Breast epithelium (tissue), 4 donors: ENCODE measurements at regions not wholly inside any gene's neighbourhood (a gene's known extent, or its start where the extent isn't known, plus 50 kb on each side); places are given as distances from the start of the nearest gene placed in this dataset.

Source experiments
- DNase-seq, 2 donors: peaks; one replicate each; pipeline ENCODE4 v3.0.0-alpha.2; 2019; ENCODE audit warnings: low spot score in 2 of 2
- H3K27ac ChIP-seq, 2 donors: fragments of 200-600 bp; sonication (generic) in 1 of 2; one replicate each; pipeline ENCODE4 v1.5.1; 2016 to 2019; ENCODE audit warnings: mild to moderate bottlenecking in 1 of 2
- H3K27me3 ChIP-seq, 2 donors: fragments of 200-600 bp; sonication (generic) in 1 of 2; one replicate each; pipeline versions ENCODE4 v1.5.1 to v1.6.0; 2017 to 2019; ENCODE audit warnings: control low read depth in 1 of 2, mild to moderate bottlenecking in 1 of 2
- H3K36me3 ChIP-seq: fragments of 200-600 bp; one replicate; pipeline ENCODE4 v1.5.1; 2019
- H3K4me1 ChIP-seq, 2 donors: fragments of 200-600 bp; sonication (generic); one replicate each; pipeline ENCODE4 v1.5.1; 2016 to 2019; ENCODE audit warnings: control low read depth in 1 of 2
- H3K4me3 ChIP-seq, 3 donors: fragments of 200-600 bp; sonication (generic); 1 replicate in 2 of 3; 2 replicates in 1 of 3; pipeline ENCODE4 v1.5.1; 2016 to 2019; ENCODE audit warnings: mild to moderate bottlenecking in 3 of 3, moderate library complexity in 2 of 3
- H3K9me3 ChIP-seq, 2 donors: fragments of 200-600 bp; sonication (generic) in 1 of 2; one replicate each; pipeline ENCODE4 v1.5.1; 2016 to 2019; ENCODE audit warnings: control low read depth in 1 of 2
- CTCF ChIP-seq, 3 donors: fragments of 450-650 bp; IDR thresholded peaks; one replicate each; pipeline ENCODE4 v1.5.1; 2016 to 2017; ENCODE audit warnings: antibody characterized with exemption in 3 of 3, mild to moderate bottlenecking in 3 of 3, moderate library complexity in 3 of 3
- POLR2A ChIP-seq: fragments of 450-650 bp; IDR thresholded peaks from one replicate; pipeline ENCODE4 v1.6.1; 2016; ENCODE audit warnings: antibody characterized with exemption, mild to moderate bottlenecking, moderate library complexity
- POLR2AphosphoS5 ChIP-seq, 3 donors: sonication (generic); formaldehyde crosslinking; IDR thresholded peaks; one replicate each; pipeline ENCODE4 v1.6.1; 2017; ENCODE audit warnings: antibody characterized with exemption in 3 of 3
- intact Hi-C: fragments of 100-400 bp; cut with DNase I; formaldehyde crosslinking; loops from one replicate; pipeline ENCODE4 v1.15.1; 2023; ENCODE audit warnings: low total_unique reads

GRCh38 chr11:128219731-128220120, 367.6 kb downstream of the ETS1 start:
- intact Hi-C loops = no loop called here
- Histone ChIP-seq H3K4me1 (no peaks in the 10 kb centered on the region), H3K4me3 (no peak overlapping the region), H3K9me3 (no peaks in the 10 kb centered on the region), H3K27ac (no peak overlapping the region), H3K36me3 (no peaks in the 10 kb centered on the region), H3K27me3 (no peaks in the 10 kb centered on the region)
- DNase-seq = no peak
- TF ChIP-seq POLR2A = no peak
- TF ChIP-seq POLR2AphosphoS5 (IDR thresholded peaks at IDR 0.05) = no peak
- TF ChIP-seq CTCF (IDR thresholded peaks at IDR 0.05) = no peak

- no peak overlapping the region for H3K4me3 ChIP-seq
- DNase-seq = no peak
- H3K9me3 ChIP-seq = no peaks in the 10 kb centered on the region
- no peaks in the 10 kb centered on the region for H3K27me3 ChIP-seq
- H3K27ac ChIP-seq = no peak overlapping the region
- no peaks in the 10 kb centered on the region for H3K4me1 ChIP-seq
- intact Hi-C loops = no loop called here
- no peak for TF ChIP-seq CTCF (IDR thresholded peaks at IDR 0.05)
- no peak for TF ChIP-seq POLR2A
- no peaks in the 10 kb centered on the region for H3K36me3 ChIP-seq
Measured at GRCh38 chr11:128216198-128216597, 371.2 kb downstream of the ETS1 start.

- Histone ChIP-seq H3K4me3 (no peak overlapping the region), H3K4me1 (no peaks in the 10 kb centered on the region), H3K27ac (no peak overlapping the region), H3K9me3 (no peaks in the 10 kb centered on the region), H3K27me3 (no peaks in the 10 kb centered on the region), H3K36me3 (no peaks in the 10 kb centered on the region)
- intact Hi-C loops = no loop called here
- DNase-seq = no peak
- TF ChIP-seq POLR2AphosphoS5 (IDR thresholded peaks at IDR 0.05) = no peak
- TF ChIP-seq POLR2A = no peak
- TF ChIP-seq CTCF (IDR thresholded peaks at IDR 0.05) = no peak
Measured at GRCh38 chr11:128215238-128215882, 372.0 kb downstream of the ETS1 start.

- TF ChIP-seq CTCF (IDR thresholded peaks at IDR 0.05) (no peak), POLR2A (no peak), POLR2AphosphoS5 (IDR thresholded peaks at IDR 0.05) (no peak)
- Histone ChIP-seq H3K4me3 (no peak overlapping the region), H3K9me3 (no peaks in the 10 kb centered on the region), H3K4me1 (no peaks in the 10 kb centered on the region), H3K27me3 (no peaks in the 10 kb centered on the region), H3K27ac (no peak overlapping the region), H3K36me3 (no peaks in the 10 kb centered on the region)
- DNase-seq = no peak
- intact Hi-C loops = no loop called here
Measured at GRCh38 chr11:128214263-128214662, 373.1 kb downstream of the ETS1 start.

- no peaks in the 10 kb centered on the region for H3K9me3 ChIP-seq
- TF ChIP-seq POLR2AphosphoS5 (IDR thresholded peaks at IDR 0.05) = no peak
- TF ChIP-seq CTCF (IDR thresholded peaks at IDR 0.05) = no peak
- TF ChIP-seq POLR2A = no peak
- no peaks in the 10 kb centered on the region for H3K4me1 ChIP-seq
- intact Hi-C loops = no loop called here
- no peaks in the 10 kb centered on the region for H3K27me3 ChIP-seq
- no peaks in the 10 kb centered on the region for H3K36me3 ChIP-seq
- no peak overlapping the region for H3K27ac ChIP-seq
- DNase-seq = no peak
- no peak overlapping the region for H3K4me3 ChIP-seq
Measured at GRCh38 chr11:128213461-128213860, 373.9 kb downstream of the ETS1 start.
